Mucosa of descending colon (tissue), 3 donors: ENCODE measurements at regions not wholly inside any gene's neighbourhood (a gene's known extent, or its start where the extent isn't known, plus 50 kb on each side); places are given as distances from the start of the nearest gene placed in this dataset.

Source experiments
- ATAC-seq: fragments of 200-7000 bp; cut with Tn5 transposase; one replicate; pipeline ENCODE4 v1.9.1; 2020; ENCODE audit warnings: mild to moderate bottlenecking, moderate library complexity
- DNase-seq, 3 donors: peaks; one replicate each; pipeline ENCODE4 v3.0.0-alpha.2; 2020
- H3K36me3 ChIP-seq: fragments of 200-600 bp; one replicate; pipeline ENCODE4 v1.8.0; 2021; ENCODE audit warnings: low read depth, mild to moderate bottlenecking
- H3K4me1 ChIP-seq: fragments of 200-600 bp; one replicate; pipeline ENCODE4 v1.8.0; 2021; ENCODE audit warnings: low read depth, mild to moderate bottlenecking
- H3K4me3 ChIP-seq: fragments of 200-600 bp; one replicate; pipeline ENCODE4 v1.8.0; 2021; ENCODE audit warnings: mild to moderate bottlenecking
- H3K9me3 ChIP-seq: fragments of 200-600 bp; one replicate; pipeline ENCODE4 v1.8.0; 2021; ENCODE audit warnings: mild to moderate bottlenecking
- CTCF ChIP-seq: fragments of 200-600 bp; IDR thresholded peaks from one replicate; pipeline ENCODE4 v1.8.0; 2022; ENCODE audit warnings: antibody characterized with exemption, mild to moderate bottlenecking
- intact Hi-C, 2 donors: fragments of 100-400 bp; cut with DNase I in 1 of 2; cut with micrococcal nuclease in 1 of 2; formaldehyde crosslinking; loops; one replicate each; pipeline versions ENCODE4 v1.11.0 to v1.11.1; 2022; cut with DNase I, micrococcal nuclease
- donor health status: DM: no; HTN: no; CAD: no; lungs with moderate emphysema.
- donor health status: DM: no; HTN: no; CAD: no.
- donor health status: DM: no; HTN: yes; CAD: no.

- ATAC-seq (no peak), DNase-seq (no peak)
- Histone ChIP-seq H3K4me1 (no peaks in the 10 kb centered on the region), H3K36me3 (no peaks in the 10 kb centered on the region), H3K4me3 (no peak overlapping the region), H3K9me3 (no peaks in the 10 kb centered on the region)
- intact Hi-C loops: no loop called here
- TF ChIP-seq CTCF: no peak
These were observed 415.0 kb upstream of the XYLT1 start for GRCh38 chr16:17885659-17886207.

GRCh38 chr16:17877821-17878360 is 407.1 kb upstream of the XYLT1 start:
- no peak for ATAC-seq
- H3K9me3 ChIP-seq: no peaks in the 10 kb centered on the region
- no peak for TF ChIP-seq CTCF

GRCh38 chr16:17866996-17867395 is 396.2 kb upstream of the XYLT1 start:
- no peaks in the 10 kb centered on the region for H3K9me3 ChIP-seq
- no peaks in the 10 kb centered on the region for H3K4me1 ChIP-seq
- ATAC-seq: no peak
- no peak for TF ChIP-seq CTCF
- intact Hi-C loops: loop anchor here in 1 of 2 donors (10.0 kb wide), 1 partner anchor 1012 kb away; no protein-coding TSS in a partner anchor
- no peak overlapping the region for H3K4me3 ChIP-seq
- DNase-seq: no peak
- no peaks in the 10 kb centered on the region for H3K36me3 ChIP-seq

More at GRCh38 chr16:17877821-17878360, 407.1 kb upstream of the XYLT1 start:
- Histone ChIP-seq H3K36me3 (no peaks in the 10 kb centered on the region), H3K4me3 (no peak overlapping the region), H3K4me1 (no peaks in the 10 kb centered on the region)
- intact Hi-C loops: no loop called here
- no peak for DNase-seq

GRCh38 chr16:17861981-17862479 is 391.3 kb upstream of the XYLT1 start:
- no peaks in the 10 kb centered on the region for H3K4me1 ChIP-seq
- no peak overlapping the region for H3K4me3 ChIP-seq

GRCh38 chr16:17858061-17858460 is 387.3 kb upstream of the XYLT1 start:
- no peak overlapping the region for H3K4me3 ChIP-seq
- no peak for ATAC-seq
- H3K4me1 ChIP-seq: no peaks in the 10 kb centered on the region
- no peaks in the 10 kb centered on the region for H3K36me3 ChIP-seq
- H3K9me3 ChIP-seq: no peaks in the 10 kb centered on the region
- TF ChIP-seq CTCF: no peak
- intact Hi-C loops: no loop called here
- no peak for DNase-seq

More at GRCh38 chr16:17861981-17862479, 391.3 kb upstream of the XYLT1 start:
- no peaks in the 10 kb centered on the region for H3K9me3 ChIP-seq
- no peak for ATAC-seq
- intact Hi-C loops: loop anchor here in 1 of 2 donors (10.0 kb wide), 1 partner anchor 1007 kb away; no protein-coding TSS in a partner anchor
- no peak for TF ChIP-seq CTCF
- H3K36me3 ChIP-seq: no peaks in the 10 kb centered on the region
- DNase-seq: no peak
